ENCODE measurements at regions not wholly inside any gene's neighbourhood (a gene's known extent, or its start where the extent isn't known, plus 50 kb on each side); places are given as distances from the start of the nearest gene placed in this dataset.

DNA sequence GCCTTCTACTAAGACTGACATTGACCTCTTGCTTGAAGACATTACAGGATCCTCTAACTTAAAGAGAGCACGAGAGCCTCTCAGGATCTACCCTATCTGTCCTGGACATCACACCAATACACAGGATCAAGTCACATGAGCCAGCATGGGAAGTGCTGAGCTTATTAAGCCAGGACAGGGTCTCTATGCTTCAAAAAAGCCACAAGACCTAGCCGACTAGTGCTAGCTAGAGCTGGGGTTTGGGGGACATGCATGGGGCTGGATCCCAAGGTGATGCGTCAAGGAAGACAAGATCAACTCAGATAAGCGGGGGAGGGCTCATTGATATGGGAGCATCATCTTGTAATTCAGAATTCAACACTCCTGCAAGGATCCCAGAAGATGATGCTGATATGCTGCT lies 167.2 kb upstream of the TAB2 start:
- no peak for DNase-seq

DNA sequence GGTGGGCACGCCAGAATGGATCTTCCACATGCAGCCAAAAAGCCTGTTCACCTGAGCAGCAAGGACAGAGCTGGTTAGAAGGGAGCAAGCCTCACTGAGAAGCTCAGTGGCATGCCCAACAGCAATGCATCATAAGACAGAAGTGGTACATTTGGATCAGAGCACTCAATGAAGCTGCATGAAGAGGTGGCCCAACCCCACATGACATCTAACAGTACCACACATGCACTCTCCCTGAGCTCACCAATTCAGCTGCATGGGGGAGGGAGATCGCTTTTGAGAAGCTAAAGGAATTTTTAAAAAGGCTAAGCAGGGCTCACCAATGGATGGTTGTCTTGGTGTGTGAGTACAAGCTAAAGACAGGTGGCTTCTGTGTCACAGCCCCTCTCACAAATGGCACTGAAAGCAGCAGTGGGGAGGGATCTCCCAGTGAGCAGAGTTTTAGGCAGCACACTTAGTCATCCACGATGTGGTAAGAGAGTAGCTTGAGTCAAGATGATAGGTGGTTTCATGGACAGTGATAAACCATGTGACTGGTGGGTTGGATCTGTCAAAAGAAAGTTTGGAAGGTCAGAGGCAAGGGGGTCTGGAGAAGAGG lies 166.6 kb upstream of the TAB2 start:
- DNase-seq: no peak

DNA sequence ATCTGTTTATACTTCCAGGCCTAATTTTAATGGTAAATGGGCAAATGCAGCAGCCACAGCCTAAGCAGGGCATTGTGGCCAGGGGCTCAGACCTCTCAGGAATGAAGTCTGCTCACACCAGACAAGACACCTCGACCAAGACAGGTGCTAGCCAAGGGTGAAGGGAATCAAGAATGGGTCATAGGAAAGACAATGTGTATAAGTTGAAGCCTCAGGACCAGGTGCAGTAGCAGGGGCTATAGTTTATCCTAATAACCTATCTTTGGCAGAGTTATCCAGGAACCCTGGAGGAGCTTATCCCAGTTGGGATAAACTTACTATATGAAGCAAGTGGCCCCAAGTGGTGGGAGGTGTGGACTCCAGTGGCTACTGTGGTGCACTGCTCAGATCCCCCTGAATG lies 165.0 kb upstream of the TAB2 start:
- no peak for DNase-seq

DNA sequence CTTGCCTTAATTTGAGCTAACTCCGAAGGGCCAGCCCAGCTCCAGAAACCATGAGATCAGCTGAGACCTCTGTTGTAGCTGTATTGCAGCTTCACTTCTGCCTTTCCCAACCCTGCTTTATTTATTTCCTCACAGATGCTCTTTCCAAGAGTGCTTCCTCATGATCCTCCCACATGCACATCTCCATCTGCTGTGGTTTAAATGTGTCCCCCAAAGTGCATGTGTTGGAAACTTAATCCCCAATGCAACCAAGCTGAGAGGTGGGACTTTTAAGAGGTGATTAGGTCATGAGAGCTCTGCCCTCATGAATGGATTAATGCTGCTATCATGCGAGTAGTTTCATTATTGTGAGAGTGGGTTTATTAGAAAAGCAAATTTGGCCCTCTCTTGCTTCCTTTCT lies 164.4 kb upstream of the TAB2 start:
- no peak for DNase-seq

DNA sequence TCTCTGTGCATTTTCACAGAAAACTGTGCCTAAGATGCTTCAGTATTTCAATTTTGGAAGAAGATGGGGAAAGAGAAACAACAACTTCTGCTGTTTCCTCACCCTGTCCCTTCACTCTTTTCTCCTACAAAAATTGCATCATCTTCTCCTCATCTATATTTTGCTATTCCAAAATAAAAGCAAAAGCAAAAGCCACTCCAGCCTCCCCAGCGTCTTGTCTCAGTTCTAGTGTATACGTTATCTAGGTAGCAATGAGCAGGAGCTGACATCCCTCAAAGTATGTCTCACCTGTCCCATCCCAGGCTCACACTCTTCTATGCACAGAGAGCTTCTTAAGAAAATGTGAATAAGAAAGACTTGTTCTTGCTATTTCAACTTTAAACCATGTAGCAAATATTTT lies 163.8 kb upstream of the TAB2 start:
- no peak for DNase-seq

DNA sequence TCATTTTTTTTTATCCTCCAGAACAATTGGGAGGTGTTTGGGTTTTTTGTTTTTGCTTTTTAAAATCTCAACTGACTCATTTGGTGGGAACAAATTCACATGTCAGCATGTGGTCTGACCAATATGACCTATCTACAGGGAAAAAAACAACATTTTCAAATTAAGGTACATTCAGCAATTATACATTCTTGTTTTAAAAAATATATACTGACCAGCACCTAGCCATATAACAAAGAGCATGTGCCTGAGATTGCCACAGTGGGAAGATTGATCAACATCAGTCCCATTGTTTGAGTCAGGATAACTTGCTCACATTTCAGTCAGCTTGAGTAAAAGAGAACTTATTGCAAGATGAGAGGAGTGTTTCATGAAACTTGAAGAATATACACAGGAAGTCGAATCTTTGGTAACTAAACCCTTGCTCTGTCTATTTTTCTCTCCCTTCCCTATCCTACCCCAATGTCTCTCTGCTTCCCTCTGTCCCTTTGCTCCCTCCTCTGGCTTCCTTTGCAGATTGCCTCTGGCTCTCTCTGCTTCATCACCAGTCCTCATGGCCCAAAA lies 163.2 kb upstream of the TAB2 start:
- no peak for DNase-seq

DNA sequence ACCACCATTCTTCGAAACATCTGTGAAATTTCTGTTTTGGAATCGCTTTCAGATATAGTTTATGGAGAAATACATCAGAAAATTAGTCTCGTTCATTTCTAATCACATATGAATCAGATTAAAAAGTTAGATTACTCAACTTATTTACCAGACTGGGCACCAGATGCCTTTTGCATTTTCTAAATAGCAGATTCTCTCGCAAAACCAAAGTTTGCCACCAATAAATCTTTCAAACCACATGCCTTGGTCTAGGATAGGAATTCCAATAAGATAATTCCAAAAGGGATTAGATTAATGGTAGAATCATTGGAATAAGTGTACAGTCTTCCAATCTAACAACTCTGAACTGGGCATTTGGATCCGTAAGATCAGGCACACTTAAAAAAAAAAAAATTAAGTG lies 160.4 kb upstream of the TAB2 start:
- DNase-seq: no peak

DNA sequence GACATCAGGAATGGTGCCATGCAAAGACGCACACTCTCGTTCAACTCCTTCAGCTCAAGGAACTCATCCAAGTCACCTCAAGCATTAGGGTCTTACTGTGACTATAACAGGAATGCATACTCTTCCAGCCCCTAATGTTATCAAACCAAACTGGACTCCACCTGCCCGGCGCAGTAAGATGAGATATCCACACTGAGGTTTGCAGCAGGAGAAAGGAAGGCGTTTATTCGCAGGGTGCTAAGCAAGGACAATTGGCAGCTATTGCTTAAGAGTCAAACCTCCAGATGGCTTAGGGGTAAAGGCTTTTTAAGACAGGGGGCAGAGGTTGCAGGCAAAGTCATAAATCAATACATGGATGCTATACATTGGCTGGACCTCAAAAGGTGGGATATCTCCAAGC lies 159.4 kb upstream of the TAB2 start:
- no peak for DNase-seq

DNA sequence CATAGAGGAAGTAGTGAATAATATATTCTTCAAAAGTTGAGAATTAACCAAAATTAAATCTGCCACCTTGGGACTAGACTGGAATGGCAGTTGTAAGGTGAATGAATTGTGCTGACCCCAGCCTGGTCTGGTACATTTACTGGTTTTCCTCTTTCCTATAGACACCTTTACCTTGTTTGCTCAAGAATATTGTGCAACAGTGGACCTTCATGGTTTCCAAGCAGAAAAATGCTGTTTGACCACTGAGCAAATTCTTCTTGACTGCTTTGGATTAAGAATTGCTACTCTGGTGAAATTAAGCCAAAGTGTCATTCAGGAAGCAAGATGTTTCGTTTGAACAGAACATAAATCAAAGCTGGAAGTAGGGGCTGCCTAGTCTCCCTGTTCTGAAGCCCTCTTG lies 156.6 kb upstream of the TAB2 start:
- DNase-seq: no peak

DNA sequence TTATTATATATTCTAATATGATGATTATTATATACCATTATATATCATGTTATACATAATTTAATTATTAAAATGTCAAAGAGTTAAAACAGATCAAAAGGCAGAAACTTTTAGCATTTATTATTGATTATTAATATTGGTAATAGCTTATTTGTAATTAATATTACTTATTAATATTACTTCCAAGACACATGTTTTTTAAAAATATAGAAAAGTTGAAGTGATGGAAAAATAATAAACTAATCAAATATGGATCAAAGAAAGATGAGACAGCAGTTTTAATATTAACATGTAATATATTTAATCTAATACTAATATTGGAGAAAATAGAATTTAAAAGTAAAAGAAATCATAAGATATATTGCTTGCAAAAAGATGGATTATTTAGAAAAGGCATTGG lies 154.6 kb upstream of the TAB2 start:
- no peak for DNase-seq

DNA sequence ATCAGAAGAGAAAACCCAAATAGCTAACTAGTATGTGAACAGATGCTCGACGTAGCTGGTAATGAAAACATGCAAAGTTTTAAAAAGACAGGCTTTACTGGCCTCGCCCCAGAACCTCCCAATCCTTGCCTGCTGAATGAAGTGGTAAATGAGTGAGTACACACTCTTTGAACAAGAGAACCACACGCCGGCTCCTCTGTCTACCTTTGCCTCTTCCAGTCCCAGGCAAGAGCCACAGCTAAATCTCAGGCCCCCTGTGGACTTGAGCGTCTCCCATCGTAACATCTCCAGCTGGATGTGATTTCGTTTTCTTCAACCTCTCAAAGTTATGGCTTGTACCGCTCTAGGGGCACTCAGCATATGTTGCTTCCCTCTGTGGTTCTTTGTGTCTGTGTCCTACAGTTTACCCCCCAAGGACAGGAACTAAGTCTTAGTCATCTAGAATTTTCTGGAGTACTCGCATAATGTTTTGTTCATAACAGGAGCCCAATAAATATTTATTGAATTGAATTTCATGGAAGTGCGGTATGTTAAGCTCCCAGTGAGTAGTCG lies 153.2 kb upstream of the TAB2 start:
- no peak for DNase-seq

DNA sequence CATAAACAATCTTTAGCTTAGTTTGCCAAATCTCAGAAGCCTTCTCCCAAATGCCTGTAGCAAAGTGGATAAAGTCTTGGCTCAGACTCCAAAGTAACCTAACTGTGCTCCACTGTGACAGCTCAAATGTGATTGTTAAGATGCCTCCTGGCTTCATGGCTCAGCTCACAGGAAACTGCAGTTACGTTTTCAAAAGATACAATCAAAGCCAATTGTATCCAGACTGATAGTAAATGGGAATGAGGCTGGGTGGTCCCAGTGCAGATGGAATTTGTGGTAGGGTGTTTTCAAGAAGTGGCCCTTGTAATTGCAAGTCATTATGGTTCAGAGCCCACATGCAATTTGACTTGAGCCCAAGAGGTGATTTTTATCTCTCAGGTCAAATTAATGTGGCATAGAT lies 151.2 kb upstream of the TAB2 start:
- no peak for DNase-seq

DNA sequence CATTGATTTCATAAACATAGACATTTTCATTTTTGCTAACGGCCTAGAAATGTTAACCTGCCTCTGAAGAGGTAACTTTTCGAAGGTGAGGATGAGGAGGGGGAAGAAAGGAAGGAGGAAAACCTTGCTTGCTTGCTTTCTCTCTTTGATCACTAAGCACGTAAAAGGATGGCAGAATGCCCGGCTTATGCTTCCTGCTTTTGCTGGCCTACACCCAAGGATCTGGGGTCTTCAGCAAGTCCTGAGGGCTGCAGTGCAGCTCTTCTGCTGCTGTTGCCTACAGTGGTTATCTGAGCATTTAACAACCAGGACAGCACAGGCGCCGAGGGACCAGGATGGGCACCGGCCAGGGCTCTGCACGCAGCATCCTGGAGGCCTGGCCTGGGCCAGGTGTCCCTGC lies 150.8 kb upstream of the TAB2 start:
- DNase-seq: no peak

DNA sequence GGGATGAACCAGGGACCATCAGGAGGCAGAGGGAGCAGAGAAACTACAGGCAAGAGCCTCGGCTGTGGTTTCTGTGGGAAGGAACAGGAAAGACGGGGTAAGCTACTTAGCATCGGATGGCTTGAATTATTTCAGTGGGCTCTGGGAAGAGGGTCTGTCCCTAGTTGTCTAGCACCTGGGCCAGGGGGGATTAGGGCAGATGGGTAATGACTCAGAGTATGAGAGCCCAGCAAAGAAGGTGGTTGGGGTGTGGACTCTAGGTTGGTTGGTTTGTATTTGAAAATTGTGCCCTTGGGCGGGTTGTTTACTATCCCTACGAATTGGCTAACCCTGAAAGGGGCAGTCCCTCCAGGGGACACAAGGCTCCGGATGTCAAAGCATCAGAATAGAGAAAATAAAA lies 148.5 kb upstream of the TAB2 start:
- no peak for DNase-seq

DNA sequence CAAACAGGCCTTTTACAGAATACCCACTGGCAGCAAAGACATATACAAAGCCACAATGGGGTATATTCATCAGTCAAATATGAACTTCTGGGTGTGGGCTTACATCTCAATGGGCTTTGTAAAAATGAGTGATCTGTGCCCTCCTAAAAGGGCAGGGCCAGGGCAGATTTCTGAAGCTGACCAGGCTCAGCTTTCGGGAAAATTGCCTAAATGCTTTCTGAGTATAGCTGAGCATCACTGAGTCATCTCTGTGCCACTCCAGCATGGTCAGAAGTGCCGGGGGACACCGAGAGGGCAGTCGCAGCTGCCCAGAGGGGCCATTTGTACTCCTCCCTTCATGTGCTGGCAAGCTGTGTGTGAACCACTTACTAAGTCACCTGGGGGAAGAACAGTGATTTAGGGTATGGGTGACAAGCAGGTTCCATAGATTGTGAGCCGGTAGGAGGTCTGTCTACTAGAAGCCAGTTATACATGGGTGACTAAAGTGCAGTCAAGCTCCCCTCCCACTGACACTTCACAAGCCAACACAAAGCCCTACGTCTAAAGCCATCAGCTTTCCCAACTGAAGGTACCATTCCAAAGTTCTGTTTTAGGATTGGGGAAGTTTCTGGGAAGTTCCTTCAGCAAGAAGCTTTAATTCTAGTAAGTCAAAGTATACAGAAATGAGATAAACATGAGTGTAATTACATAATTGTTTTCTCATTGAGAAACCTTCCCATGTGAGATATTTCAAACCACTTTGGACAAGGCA lies 147.6 kb upstream of the TAB2 start:
- DNase-seq: no peak

DNA sequence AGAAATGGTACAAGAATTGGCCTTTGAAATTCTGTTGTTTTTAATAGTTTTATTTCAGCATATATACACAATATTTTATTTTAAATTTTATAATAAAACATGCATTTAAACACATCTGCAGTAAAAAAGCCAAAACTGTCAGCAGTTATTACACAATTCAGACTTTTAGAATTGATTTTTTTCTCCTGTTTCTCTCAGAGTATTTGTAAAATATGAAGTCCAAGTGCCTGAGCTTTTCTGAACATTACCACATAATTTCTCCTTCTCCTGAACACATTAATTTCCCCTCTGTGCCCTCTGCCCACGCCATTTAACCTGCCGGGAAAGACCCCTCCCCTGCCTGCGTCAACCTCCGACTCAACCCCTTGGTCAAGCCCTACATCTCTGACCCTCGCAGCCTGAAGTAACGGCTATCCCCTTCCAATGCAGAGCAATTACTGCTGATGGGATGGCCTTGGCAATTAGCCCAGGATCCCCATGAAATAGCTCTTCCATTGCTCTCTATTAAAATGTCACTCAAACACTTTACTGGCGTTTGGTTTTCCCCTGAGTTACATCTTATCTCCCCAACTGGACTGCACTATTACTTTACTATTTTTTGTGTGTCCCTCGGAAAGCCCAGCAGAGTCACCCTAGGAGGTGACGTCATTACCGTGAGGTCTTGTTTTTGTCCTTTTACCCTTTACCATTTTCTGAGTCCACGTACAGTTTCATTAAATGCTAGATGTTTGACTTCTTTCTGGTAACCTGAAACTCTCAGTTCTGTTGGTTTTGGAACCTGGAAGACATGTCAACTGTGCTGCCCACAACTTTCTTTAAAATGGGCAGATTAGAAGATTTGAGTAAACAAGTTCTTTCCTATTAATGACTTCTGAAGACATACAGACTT lies 146.7 kb upstream of the TAB2 start:
- DNase-seq: peak; percentile 26

DNA sequence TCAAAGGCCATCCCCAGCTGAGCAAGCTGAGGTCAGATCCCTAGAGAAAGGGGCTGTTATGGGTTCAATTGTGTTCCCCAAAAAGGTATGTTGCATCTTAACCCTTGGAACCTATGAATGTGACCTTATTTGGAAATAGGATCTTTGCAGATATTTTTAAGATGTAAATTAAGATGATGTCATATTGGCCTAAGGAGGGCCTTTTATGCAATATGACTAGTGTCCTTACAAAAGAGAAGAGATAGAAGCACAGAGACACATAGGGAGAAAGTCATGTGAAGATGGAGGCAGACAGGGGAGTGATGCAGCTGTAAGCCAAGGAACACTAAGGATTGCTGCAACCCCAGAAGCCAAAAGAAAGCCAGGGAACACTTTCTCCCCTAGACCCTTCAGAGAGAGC lies 144.3 kb upstream of the TAB2 start:
- DNase-seq: no peak

DNA sequence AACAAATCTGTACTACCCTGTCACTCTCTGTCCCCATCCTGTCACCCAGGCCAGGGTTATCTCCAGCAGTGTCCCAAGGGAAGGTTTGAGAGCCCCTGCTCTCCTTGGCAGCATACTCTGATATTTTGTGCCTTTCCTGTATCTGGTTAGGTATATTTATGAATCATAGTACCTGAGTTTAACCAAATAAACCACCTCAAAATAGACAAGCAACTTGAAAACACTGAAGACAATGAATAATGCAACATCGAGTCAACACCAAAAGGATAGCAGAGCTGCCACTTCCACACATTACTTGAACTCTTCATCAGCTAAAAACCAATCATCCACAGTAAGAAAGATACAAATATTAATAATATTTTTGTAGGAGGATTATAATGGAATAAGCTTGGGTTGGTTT lies 142.6 kb upstream of the TAB2 start:
- no peak for DNase-seq

DNA sequence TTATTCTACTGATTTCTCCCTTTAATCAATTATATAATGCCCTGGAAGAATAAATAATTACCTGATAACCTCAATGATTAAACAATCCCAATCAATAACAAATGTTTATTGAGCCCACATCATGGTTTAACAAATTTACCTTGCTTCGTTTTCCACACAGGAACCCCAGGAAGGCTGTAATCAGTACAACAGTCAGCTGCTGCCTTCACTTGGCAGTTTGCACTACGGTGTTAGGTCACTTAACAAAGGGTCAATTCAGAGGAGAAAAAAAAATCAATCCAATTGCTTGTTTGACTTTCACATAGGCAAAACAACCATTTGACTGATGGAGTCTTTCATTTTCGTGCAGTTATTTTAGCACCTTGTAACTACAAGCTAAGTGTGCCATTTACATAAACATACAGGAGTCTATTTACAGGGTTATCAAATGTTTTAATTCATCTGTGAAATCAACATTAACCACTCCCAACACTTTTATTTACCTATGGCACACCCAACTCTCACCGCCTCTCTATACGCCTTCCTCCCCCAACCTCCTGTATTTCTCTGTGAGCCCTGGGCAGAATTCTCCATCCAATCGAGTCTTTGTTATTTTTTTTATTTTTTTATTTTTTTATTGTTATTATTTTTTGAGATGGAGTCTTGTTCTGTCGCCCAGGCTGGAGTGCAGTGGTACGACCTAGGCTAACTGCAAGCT lies 140.4 kb upstream of the TAB2 start:
- DNase-seq: peak; percentile 5

DNA sequence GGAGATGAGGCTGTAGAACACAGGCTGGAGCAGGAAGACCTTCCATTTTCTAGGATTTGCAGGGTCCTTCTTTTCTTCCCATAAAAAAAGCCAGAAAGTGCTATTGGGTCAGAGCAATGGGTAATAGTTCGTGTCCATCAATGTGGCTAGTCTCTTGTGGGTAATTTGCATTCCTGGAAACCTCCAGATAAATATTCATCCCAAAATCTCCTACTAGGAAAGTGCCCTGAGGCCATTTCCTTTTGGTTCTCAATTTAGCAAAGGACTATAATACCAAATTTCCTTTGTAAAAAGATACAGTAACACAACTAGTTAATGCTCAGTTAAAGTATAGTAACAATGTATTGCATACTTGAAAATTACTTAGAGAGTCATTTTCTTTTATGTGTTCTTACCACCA lies 138.1 kb upstream of the TAB2 start:
- no peak for DNase-seq

DNA sequence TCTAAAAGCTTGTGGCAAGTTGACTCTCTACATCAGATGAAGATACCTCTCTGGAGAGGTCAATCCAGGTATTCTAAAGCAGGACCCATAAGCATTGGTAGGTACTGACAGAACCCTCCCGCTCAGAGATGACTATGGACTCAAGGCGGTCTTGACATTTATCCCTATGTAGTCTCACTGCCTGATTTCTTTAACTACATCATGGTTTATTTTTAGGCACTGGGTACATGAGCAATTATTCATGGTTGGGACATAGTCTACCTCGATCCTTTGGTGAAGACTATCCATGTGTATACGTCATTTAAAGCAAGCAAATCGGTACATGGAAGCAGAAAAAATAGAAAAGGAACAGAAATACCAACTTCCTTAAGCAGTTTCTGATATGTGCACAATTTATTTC lies 136.2 kb upstream of the TAB2 start:
- DNase-seq: no peak

DNA sequence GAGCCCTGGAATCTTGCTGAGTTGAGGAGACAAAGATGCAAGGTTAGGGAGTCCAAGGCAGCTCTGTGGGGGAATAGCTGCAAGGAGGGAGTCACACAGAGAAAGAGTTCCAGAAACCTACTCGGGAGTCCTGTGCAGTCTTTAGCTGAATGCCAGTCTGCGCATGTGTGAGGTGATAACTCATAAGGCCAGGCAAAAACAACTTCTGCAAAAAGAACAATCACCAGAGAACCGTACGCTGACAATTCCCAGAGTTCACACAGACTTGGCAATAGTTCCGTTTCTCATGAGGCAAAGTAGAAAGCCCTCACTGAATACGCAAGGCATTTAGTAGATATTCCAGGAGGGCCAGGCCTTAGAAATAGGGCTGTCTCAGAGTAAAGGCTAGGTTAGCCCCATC lies 135.2 kb upstream of the TAB2 start:
- no peak for DNase-seq

DNA sequence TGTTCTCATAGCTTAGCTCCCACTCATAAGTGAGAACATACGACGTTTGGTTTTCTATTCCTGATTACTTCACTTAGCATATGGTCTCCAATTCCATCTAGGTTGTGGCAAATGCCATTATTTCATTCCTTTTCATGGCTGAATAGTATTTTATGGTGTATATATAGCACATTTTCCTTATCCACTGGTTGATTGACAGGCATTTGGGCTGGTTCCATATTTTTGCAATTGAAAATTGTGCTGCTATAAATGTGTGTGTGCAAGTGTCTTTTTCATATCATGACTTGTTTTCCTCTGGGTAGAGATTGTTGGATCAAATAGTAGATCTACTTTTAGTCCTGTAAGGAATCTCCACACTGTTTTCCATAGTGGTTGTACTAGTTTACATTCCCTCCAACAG lies 133.0 kb upstream of the TAB2 start:
- DNase-seq: no peak
